ENCODE measurements at regions not wholly inside any gene's neighbourhood (a gene's known extent, or its start where the extent isn't known, plus 50 kb on each side); places are given as distances from the start of the nearest gene placed in this dataset.
A peak's percentile ranks its signal among the peaks of the same experiment; 100 is the strongest.
"Not testable (repeated sequence)": the region's sequence is repeated elsewhere in the genome, so short reads cannot be mapped to it uniquely, and the experiment has no call there.

- Mint-ChIP-seq H3K36me3 (no peaks in the 10 kb centered on the region), H3K27ac (no peak overlapping the region), H3K27me3 (no peaks in the 10 kb centered on the region), H3K4me1 (ENCODE audit: unreplicated experiment) (no peaks in the 10 kb centered on the region), H3K9me3 (no peaks in the 10 kb centered on the region), H3K4me3 (no peak overlapping the region)
- no peak for DNase-seq (ENCODE audit: extremely low spot score, unreplicated experiment)
- no peak for TF ChIP-seq CTCF (conservative IDR thresholded peaks at IDR 0.05)
These were observed 134.9 kb downstream of the OTOL1 start for GRCh38 chr3:161631536-161631935.

GRCh38 chr3:161637559-161637958 is 141.0 kb downstream of the OTOL1 start:
- no peaks in the 10 kb centered on the region for H3K9me3 Mint-ChIP-seq
- TF ChIP-seq CTCF (conservative IDR thresholded peaks at IDR 0.05) = no peak
- peaks cover 5% of the 10 kb centered on the region for H3K4me1 Mint-ChIP-seq (ENCODE audit: unreplicated experiment)
- no peaks in the 10 kb centered on the region for H3K36me3 Mint-ChIP-seq
- DNase-seq (ENCODE audit: extremely low spot score, unreplicated experiment) = no peak
- H3K4me3 Mint-ChIP-seq = peak overlapping the region; percentile 58
- peak overlapping the region; percentile 77 for H3K27ac Mint-ChIP-seq
- H3K27me3 Mint-ChIP-seq = no peaks in the 10 kb centered on the region

GRCh38 chr3:161639095-161639494 is 142.5 kb downstream of the OTOL1 start:
- not testable (repeated sequence) for H3K27me3 Mint-ChIP-seq; DNase-seq (ENCODE audit: extremely low spot score, unreplicated experiment); H3K4me1 Mint-ChIP-seq (ENCODE audit: unreplicated experiment); H3K27ac Mint-ChIP-seq; H3K9me3 Mint-ChIP-seq; H3K4me3 Mint-ChIP-seq; H3K36me3 Mint-ChIP-seq

GRCh38 chr3:161640181-161640580 is 143.6 kb downstream of the OTOL1 start:
- TF ChIP-seq CTCF (conservative IDR thresholded peaks at IDR 0.05) = no peak
- H3K36me3 Mint-ChIP-seq = no peaks in the 10 kb centered on the region
- no peaks in the 10 kb centered on the region for H3K27me3 Mint-ChIP-seq
- no peak overlapping the region for H3K27ac Mint-ChIP-seq
- H3K4me1 Mint-ChIP-seq (ENCODE audit: unreplicated experiment) = peaks cover 5% of the 10 kb centered on the region
- no peaks in the 10 kb centered on the region for H3K9me3 Mint-ChIP-seq
- no peak for DNase-seq (ENCODE audit: extremely low spot score, unreplicated experiment)
- H3K4me3 Mint-ChIP-seq = no peak overlapping the region

GRCh38 chr3:161641287-161641686 is 144.7 kb downstream of the OTOL1 start:
- no peaks in the 10 kb centered on the region for H3K9me3 Mint-ChIP-seq
- peaks cover 5% of the 10 kb centered on the region for H3K4me1 Mint-ChIP-seq (ENCODE audit: unreplicated experiment)
- DNase-seq (ENCODE audit: extremely low spot score, unreplicated experiment) = no peak
- H3K27me3 Mint-ChIP-seq = no peaks in the 10 kb centered on the region
- H3K4me3 Mint-ChIP-seq = no peak overlapping the region
- H3K27ac Mint-ChIP-seq = no peak overlapping the region
- no peak for TF ChIP-seq CTCF (conservative IDR thresholded peaks at IDR 0.05)
- H3K36me3 Mint-ChIP-seq = no peaks in the 10 kb centered on the region

- Mint-ChIP-seq H3K4me3 (no peak overlapping the region), H3K27ac (no peak overlapping the region), H3K36me3 (no peaks in the 10 kb centered on the region), H3K27me3 (no peaks in the 10 kb centered on the region), H3K4me1 (ENCODE audit: unreplicated experiment) (no peaks in the 10 kb centered on the region), H3K9me3 (no peaks in the 10 kb centered on the region)
- no peak for TF ChIP-seq CTCF (conservative IDR thresholded peaks at IDR 0.05)
- DNase-seq (ENCODE audit: extremely low spot score, unreplicated experiment) = no peak
These were observed 148.5 kb downstream of the OTOL1 start for GRCh38 chr3:161644891-161645635.

All from type B pancreatic cell (in vitro differentiated cells).